ENCODE measurements at regions not wholly inside any gene's neighbourhood (a gene's known extent, or its start where the extent isn't known, plus 50 kb on each side); places are given as distances from the start of the nearest gene placed in this dataset.

DNA sequence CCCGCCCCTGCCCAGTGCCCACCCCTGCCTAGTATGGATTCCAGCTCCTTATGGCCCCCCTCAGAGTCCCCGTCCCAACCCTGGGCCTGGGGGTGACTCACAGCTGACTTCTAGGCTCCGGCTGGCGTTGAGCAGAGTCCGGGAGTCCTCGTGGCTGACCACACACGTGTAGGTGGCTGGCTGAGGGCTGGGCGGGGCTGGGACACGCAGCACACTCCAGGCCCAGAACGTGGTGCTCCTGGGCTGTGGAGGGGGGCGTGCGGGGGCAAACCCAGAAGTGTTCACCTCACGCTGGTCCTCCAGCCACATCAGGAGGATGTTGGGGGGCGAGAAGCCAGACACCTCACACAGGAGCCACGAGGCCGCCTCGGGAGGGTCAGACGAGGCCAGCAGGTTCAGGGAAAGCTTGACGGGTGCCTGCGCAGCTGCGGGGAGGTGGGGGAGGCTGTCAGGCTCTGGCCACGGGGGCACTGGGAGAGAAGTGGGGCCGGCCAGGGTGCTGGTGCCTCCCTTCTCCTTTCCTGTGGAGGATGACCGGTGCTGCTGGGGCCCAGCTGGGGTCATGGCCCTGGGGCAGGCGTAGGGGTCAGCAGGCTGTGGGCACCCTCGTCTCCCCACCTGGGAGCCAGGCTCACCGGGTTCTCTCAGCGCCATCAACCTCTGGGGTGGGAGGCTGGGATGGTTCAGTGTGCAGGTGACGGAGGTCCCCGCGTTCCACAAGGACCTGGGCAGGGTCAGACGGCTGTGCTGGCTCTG is 314.1 kb downstream of the TMEM121 start:
- H3K27me3 ChIP-seq, result no peaks in the 10 kb centered on the region
- no peaks in the 10 kb centered on the region for H3K9me3 ChIP-seq
- H3K4me3 ChIP-seq, result no peak overlapping the region
- ATAC-seq, result no peak
- intact Hi-C loops (cut with DNase I), result no loop called here
- DNase-seq, result no peak
- H3K27ac ChIP-seq, result no peak overlapping the region
- H3K4me1 ChIP-seq, result no peaks in the 10 kb centered on the region
- 63 to 70% methylated on average over 11 to 27 of the region's 32 CpGs for WGBS, 2 donors
- no peak for TF ChIP-seq POLR2A (IDR thresholded peaks at IDR 0.05)
- TF ChIP-seq, protein P1, sequence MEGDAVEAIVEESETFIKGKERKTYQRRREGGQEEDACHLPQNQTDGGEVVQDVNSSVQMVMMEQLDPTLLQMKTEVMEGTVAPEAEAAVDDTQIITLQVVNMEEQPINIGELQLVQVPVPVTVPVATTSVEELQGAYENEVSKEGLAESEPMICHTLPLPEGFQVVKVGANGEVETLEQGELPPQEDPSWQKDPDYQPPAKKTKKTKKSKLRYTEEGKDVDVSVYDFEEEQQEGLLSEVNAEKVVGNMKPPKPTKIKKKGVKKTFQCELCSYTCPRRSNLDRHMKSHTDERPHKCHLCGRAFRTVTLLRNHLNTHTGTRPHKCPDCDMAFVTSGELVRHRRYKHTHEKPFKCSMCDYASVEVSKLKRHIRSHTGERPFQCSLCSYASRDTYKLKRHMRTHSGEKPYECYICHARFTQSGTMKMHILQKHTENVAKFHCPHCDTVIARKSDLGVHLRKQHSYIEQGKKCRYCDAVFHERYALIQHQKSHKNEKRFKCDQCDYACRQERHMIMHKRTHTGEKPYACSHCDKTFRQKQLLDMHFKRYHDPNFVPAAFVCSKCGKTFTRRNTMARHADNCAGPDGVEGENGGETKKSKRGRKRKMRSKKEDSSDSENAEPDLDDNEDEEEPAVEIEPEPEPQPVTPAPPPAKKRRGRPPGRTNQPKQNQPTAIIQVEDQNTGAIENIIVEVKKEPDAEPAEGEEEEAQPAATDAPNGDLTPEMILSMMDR (IDR thresholded peaks at IDR 0.05), result no peak
- no peaks in the 10 kb centered on the region for H3K36me3 ChIP-seq (replicated peaks in 1 of 2; ENCODE audit: insufficient read depth in 1 of 2, low read depth in 2 of 2)

DNA sequence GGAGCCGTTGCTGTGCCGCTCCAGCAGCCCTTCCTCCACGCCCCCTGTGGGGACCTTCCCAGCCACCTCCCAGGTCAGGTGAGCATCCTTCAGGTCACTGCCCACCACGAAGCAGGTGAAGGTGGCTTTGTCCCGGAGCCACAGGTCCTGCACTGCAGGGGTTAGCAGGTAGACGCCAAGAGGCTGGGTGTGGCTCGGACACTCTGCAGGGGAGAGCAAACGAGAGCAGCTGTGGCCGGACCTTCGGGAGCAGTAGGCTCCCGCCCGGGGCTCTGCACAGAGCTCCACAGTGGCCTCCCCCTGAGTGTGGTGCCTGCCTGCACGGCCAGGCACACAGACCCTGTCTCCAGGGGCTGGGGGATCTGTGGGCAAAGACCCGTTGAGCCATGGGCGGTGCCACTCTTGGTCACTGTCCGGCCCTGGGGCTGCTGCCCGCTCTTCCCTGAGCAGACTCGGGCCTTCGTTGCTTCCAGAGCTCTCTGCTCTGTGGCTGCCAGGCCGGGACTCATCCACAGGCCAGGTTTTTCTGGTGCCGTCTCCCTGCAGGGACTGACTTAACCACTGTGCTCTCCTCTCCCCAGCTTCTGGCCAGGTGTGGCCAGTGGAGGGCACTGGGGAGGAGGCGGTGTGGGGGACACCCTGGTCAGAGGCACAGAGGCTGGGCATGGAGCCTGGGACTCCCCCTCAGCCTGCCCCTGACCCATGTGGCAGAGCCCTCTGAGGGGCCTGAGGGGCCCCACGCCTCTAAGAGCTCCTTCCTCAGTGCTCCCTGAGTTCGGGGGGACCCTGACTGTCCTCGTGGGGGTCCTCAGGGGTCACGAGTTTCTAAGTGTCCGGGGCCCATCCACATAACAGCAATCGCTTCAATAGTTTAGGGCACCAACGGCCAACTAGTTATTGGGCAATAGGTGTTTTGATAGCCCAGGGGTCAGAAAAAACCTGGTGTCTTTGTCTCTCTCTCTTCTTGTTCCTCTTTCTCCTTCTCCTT is 314.9 kb downstream of the TMEM121 start:
- peak in 1 of 4 donors; percentile 5 for DNase-seq
- no peak for TF ChIP-seq POLR2A (IDR thresholded peaks at IDR 0.05)
- TF ChIP-seq, protein P1 (IDR thresholded peaks at IDR 0.05), result no peak
- WGBS, 2 donors, result 60 to 68% methylated on average over 13 to 29 of the region's 29 CpGs
- Histone ChIP-seq H3K27ac (no peak overlapping the region), H3K36me3 (replicated peaks in 1 of 2; ENCODE audit: insufficient read depth in 1 of 2, low read depth in 2 of 2) (no peaks in the 10 kb centered on the region), H3K4me3 (no peak overlapping the region), H3K27me3 (no peaks in the 10 kb centered on the region), H3K4me1 (no peaks in the 10 kb centered on the region), H3K9me3 (no peaks in the 10 kb centered on the region)
- ATAC-seq, result no peak
- intact Hi-C loops (cut with DNase I), result no loop called here

DNA sequence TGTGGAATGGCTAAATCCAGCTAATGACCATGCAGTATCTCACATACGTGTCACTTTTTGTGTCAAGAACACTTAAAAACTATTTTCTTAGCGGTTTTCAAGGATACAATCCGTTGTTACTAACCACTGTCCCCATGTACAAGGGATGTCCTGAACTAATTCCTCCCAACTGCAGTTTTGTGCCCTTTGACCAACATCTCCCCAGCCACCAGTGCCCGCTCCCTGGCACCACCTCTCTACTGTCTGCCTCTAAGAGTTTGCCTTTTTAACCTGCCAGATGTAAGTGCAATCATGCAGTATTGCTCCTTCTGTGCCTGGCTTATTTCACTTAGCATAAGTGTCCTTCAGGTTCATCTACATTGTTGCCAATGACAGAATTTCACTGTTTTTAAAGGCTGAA is 315.7 kb downstream of the TMEM121 start:
- DNase-seq (no peak), ATAC-seq (no peak)
- H3K4me3 ChIP-seq, result no peak overlapping the region
- no peak overlapping the region for H3K27ac ChIP-seq
- TF ChIP-seq, protein P1 (IDR thresholded peaks at IDR 0.05), result no peak
- TF ChIP-seq POLR2A (IDR thresholded peaks at IDR 0.05), result no peak
- H3K36me3 ChIP-seq (replicated peaks in 1 of 2; ENCODE audit: insufficient read depth in 1 of 2, low read depth in 2 of 2), result no peaks in the 10 kb centered on the region
- no peaks in the 10 kb centered on the region for H3K27me3 ChIP-seq
- intact Hi-C loops (cut with DNase I), result no loop called here
- no peaks in the 10 kb centered on the region for H3K4me1 ChIP-seq
- H3K9me3 ChIP-seq, result no peaks in the 10 kb centered on the region
- 55 to 61% methylated on average over 4 of the region's 4 CpGs for WGBS, 2 donors

DNA sequence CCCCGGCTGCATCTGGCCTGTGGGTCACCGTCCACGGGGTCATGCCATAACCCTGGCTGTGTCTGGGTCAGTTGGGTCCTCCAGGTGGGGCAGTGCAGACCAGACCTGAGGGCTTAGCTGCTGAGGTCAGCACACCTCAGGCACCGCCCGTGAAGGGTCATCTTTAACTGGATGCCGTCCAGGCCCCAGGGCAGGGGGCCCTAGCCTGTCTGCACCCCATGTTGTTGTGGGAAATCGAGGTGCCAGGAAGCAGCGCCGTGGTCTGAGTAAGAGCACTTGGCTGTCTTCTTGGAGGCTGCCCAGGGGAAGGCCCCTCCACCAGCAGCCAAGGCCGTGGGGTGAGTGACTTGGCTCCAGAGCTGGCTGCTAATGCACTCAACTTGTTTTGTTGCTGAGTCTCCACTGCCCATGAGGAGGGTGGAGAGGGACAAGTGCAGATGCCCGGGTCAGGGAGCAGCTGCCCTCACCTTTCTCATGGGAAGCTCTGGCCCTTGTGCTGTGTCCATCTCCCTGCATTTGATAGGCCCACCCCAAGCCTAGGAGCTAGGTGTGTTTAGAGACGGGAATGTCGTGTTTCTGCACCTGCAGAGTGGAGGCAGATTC is 317.2 kb downstream of the TMEM121 start:
- Histone ChIP-seq H3K4me3 (no peak overlapping the region), H3K27ac (no peak overlapping the region), H3K4me1 (no peaks in the 10 kb centered on the region), H3K27me3 (no peaks in the 10 kb centered on the region), H3K36me3 (replicated peaks in 1 of 2; ENCODE audit: insufficient read depth in 1 of 2, low read depth in 2 of 2) (no peaks in the 10 kb centered on the region), H3K9me3 (no peaks in the 10 kb centered on the region)
- 50 to 51% methylated on average over 8 to 13 of the region's 13 CpGs for WGBS, 2 donors
- intact Hi-C loops (cut with DNase I), result no loop called here
- DNase-seq, result peak in 1 of 4 donors; percentile 8
- no peak for ATAC-seq
- TF ChIP-seq POLR2A (IDR thresholded peaks at IDR 0.05), result no peak
- TF ChIP-seq, protein P1 (IDR thresholded peaks at IDR 0.05), result no peak

All from body of pancreas (tissue), 4 donors.